H1 (cell line): ENCODE measurements at regions not wholly inside any gene's neighbourhood (a gene's known extent, or its start where the extent isn't known, plus 50 kb on each side); places are given as distances from the start of the nearest gene placed in this dataset.

ENCODE experiments used
- CTCF ChIA-PET: fragments of 300-600 bp; sonication (Branson Sonifier 250); formaldehyde crosslinking; loops from one replicate; lab custom pipeline; 2021; ENCODE audit not compliant: partially characterized antibody; lab: Charles Lee
- POLR2A ChIA-PET: fragments of 300-600 bp; sonication (Branson Sonifier 250); formaldehyde crosslinking; loops from one replicate; lab custom pipeline; 2021; ENCODE audit warnings: inconsistent platforms; ENCODE audit not compliant: partially characterized antibody; lab: Charles Lee
- DNase-seq, 2 experiments: peaks; one replicate each; pipeline versions ENCODE4 v3.0.0 to v3.0.0-alpha.2; 2010 to 2022; ENCODE audit warnings: low spot score in 2 of 2, low read depth in 1 of 2, mixed read lengths in 1 of 2
- FAIRE-seq: peaks from 2 replicates; lab custom pipeline; 2011; peaks lifted over from hg19 to GRCh38; lab: Jason Lieb, UNC
- H2AFZ ChIP-seq: 2 replicates; pipeline ENCODE4 v1.8.1; 2012; ENCODE audit warnings: low read length, inconsistent platforms
- H2AK5ac ChIP-seq: 2 replicates; pipeline ENCODE4 v1.6.1; 2013; ENCODE audit warnings: low read depth, low read length
- H2BK120ac ChIP-seq: replicated peaks from 2 replicates; pipeline ENCODE3; 2013; ENCODE audit warnings: low read depth, low read length, inconsistent platforms
- H2BK12ac ChIP-seq: 2 replicates; pipeline ENCODE4 v1.6.1; 2013; ENCODE audit warnings: low read depth, low read length
- H2BK15ac ChIP-seq: 2 replicates; pipeline ENCODE4 v1.6.1; 2013; ENCODE audit warnings: low read length
- H2BK20ac ChIP-seq: 2 replicates; pipeline ENCODE4 v1.6.1; 2013; ENCODE audit warnings: low read length
- H2BK5ac ChIP-seq: 2 replicates; pipeline ENCODE4 v1.6.1; 2013; ENCODE audit warnings: low read depth, low read length
- H3K14ac ChIP-seq: 2 replicates; pipeline ENCODE4 v1.6.1; 2013; ENCODE audit warnings: inconsistent platforms; ENCODE audit not compliant: insufficient read length
- H3K18ac ChIP-seq: 2 replicates; pipeline ENCODE4 v1.6.1; 2013; ENCODE audit warnings: low read length; ENCODE audit errors: extremely low read depth
- H3K23ac ChIP-seq: 2 replicates; pipeline ENCODE4 v1.6.1; 2013; ENCODE audit warnings: inconsistent platforms; ENCODE audit not compliant: insufficient read length
- H3K23me2 ChIP-seq: 2 replicates; pipeline ENCODE4 v1.6.1; 2013; ENCODE audit warnings: low read depth, low read length
- H3K27ac ChIP-seq: 2 replicates; pipeline ENCODE4 v1.6.1; 2011; ENCODE audit warnings: low read depth, low read length, inconsistent platforms
- H3K27me3 ChIP-seq, 4 experiments: replicated peaks in 1 of 4; 1 replicate in 1 of 4; 2 replicates in 3 of 4; pipeline versions ENCODE4 v1.6.1 to v1.8.1; 2011 to 2013; ENCODE audit warnings: low read length in 3 of 4, mild to moderate bottlenecking in 3 of 4, inconsistent platforms in 2 of 4, mixed read lengths in 2 of 4, moderate library complexity in 1 of 4; ENCODE audit not compliant: control insufficient read depth in 3 of 4, insufficient read depth in 3 of 4; ENCODE audit errors: extremely low read depth in 1 of 4
- H3K36me3 ChIP-seq, 4 experiments: 2 replicates each; pipeline versions ENCODE4 v1.6.1 to v1.8.1; 2011 to 2013; ENCODE audit warnings: mild to moderate bottlenecking in 4 of 4, low read length in 3 of 4, moderate library complexity in 2 of 4, control low read depth in 1 of 4, inconsistent platforms in 1 of 4; ENCODE audit not compliant: insufficient read depth in 4 of 4, control insufficient read depth in 2 of 4
- H3K4ac ChIP-seq: replicated peaks from 2 replicates; pipeline ENCODE3; 2013; ENCODE audit warnings: low read length, low read depth, mixed read lengths, inconsistent platforms; ENCODE audit not compliant: insufficient read length
- H3K4me1 ChIP-seq, 4 experiments: replicated peaks in 1 of 4; 1 replicate in 1 of 4; 2 replicates in 3 of 4; pipeline versions ENCODE4 v1.6.1 to v1.8.1; 2011 to 2013; ENCODE audit warnings: low read length in 3 of 4, inconsistent platforms in 2 of 4, mixed read lengths in 1 of 4; ENCODE audit not compliant: insufficient read depth in 4 of 4, control insufficient read depth in 3 of 4
- H3K4me2 ChIP-seq, 2 experiments: 2 replicates each; pipeline versions ENCODE4 v1.6.1 to v1.8.1; 2011 to 2013; ENCODE audit warnings: low read depth in 2 of 2, low read length in 2 of 2, control low read depth in 1 of 2, inconsistent platforms in 1 of 2, mild to moderate bottlenecking in 1 of 2; ENCODE audit not compliant: insufficient read depth in 1 of 2
- H3K4me3 ChIP-seq, 4 experiments: fragments of 200-600, 300-600 bp in 1 of 4; sonication (generic), shearing (Covaris generic), sonication (Bioruptor Twin) in 1 of 4; 2 replicates each; pipeline versions ENCODE4 v1.5.1 to v1.8.1; 2011 to 2016; ENCODE audit warnings: low read length in 4 of 4, low read depth in 3 of 4, control low read depth in 2 of 4, inconsistent platforms in 2 of 4, mild to moderate bottlenecking in 2 of 4, mixed read lengths in 1 of 4, moderate library complexity in 1 of 4; ENCODE audit not compliant: insufficient read depth in 2 of 4; ENCODE audit errors: extremely low read depth in 1 of 4
- H3K56ac ChIP-seq: replicated peaks from 2 replicates; pipeline ENCODE3; 2013; ENCODE audit warnings: low read depth, mild to moderate bottlenecking, mixed read lengths, low read length, inconsistent platforms; ENCODE audit not compliant: insufficient read length
- H3K79me1 ChIP-seq: 2 replicates; pipeline ENCODE4 v1.6.1; 2013; ENCODE audit warnings: low read depth, low read length, control low read depth
- H3K79me2 ChIP-seq, 2 experiments: 2 replicates each; pipeline versions ENCODE4 v1.6.1 to v1.8.1; 2012 to 2013; ENCODE audit warnings: low read length in 2 of 2, mild to moderate bottlenecking in 2 of 2, inconsistent platforms in 1 of 2; ENCODE audit not compliant: insufficient read depth in 2 of 2, control insufficient read depth in 1 of 2
- H3K9ac ChIP-seq, 4 experiments: replicated peaks in 1 of 4; 1 replicate in 1 of 4; 2 replicates in 3 of 4; pipeline versions ENCODE4 v1.6.1 to v1.8.1; 2011 to 2013; ENCODE audit warnings: low read depth in 3 of 4, low read length in 3 of 4, control low read depth in 2 of 4, mild to moderate bottlenecking in 2 of 4, moderate library complexity in 2 of 4, inconsistent platforms in 1 of 4; ENCODE audit errors: extremely low read depth in 1 of 4
- H3K9me3 ChIP-seq, 2 experiments: 2 replicates each; pipeline versions ENCODE4 v1.6.1 to v1.8.1; 2012 to 2013; ENCODE audit warnings: mild to moderate bottlenecking in 2 of 2, moderate library complexity in 2 of 2, control low read depth in 1 of 2, inconsistent platforms in 1 of 2, low read depth in 1 of 2, low read length in 1 of 2, mixed read lengths in 1 of 2; ENCODE audit not compliant: insufficient read depth in 2 of 2
- H4K20me1 ChIP-seq, 2 experiments: replicated peaks in 1 of 2; 2 replicates each; pipeline versions ENCODE3 to v1.8.1; 2011 to 2013; ENCODE audit warnings: inconsistent platforms in 2 of 2, low read length in 2 of 2, mild to moderate bottlenecking in 1 of 2; ENCODE audit not compliant: insufficient read depth in 2 of 2, control insufficient read depth in 1 of 2
- H4K5ac ChIP-seq: 2 replicates; pipeline ENCODE4 v1.6.1; 2013; ENCODE audit warnings: low read length, low read depth, mixed read lengths, inconsistent platforms; ENCODE audit not compliant: insufficient read length
- H4K8ac ChIP-seq: 2 replicates; pipeline ENCODE4 v1.8.0; 2013; ENCODE audit warnings: mild to moderate bottlenecking, moderate library complexity, low read length, inconsistent platforms; ENCODE audit not compliant: insufficient read depth; ENCODE audit errors: extremely low read depth
- H4K91ac ChIP-seq: replicated peaks from 2 replicates; pipeline ENCODE3; 2013; ENCODE audit warnings: low read length, mixed read lengths, inconsistent platforms; ENCODE audit not compliant: insufficient read length
- CHD1 ChIP-seq: IDR thresholded peaks from 2 replicates; pipeline ENCODE4 v1.6.1; 2012; ENCODE audit warnings: low read depth, low read length, improper control_type of control experiment
- CTBP2 ChIP-seq: IDR thresholded peaks from 2 replicates; pipeline ENCODE4 v1.7.0; 2011; ENCODE audit warnings: borderline replicate concordance, mild to moderate bottlenecking, moderate library complexity, mixed read lengths, low read length; ENCODE audit not compliant: insufficient read depth, insufficient read length
- E2F6 ChIP-seq: IDR thresholded peaks from 2 replicates; pipeline ENCODE4 v1.6.1; 2012; ENCODE audit warnings: inconsistent platforms
- EP300 ChIP-seq, 2 experiments: IDR thresholded peaks; 1 replicate in 1 of 2; 2 replicates in 1 of 2; pipeline ENCODE4 v1.6.1; 2011 to 2012; ENCODE audit warnings: low read depth in 2 of 2, low read length in 2 of 2, mild to moderate bottlenecking in 2 of 2, borderline replicate concordance in 1 of 2, inconsistent platforms in 1 of 2, moderate library complexity in 1 of 2
- HDAC6 ChIP-seq: IDR thresholded peaks from one replicate; pipeline ENCODE4 v1.7.1; 2012; ENCODE audit warnings: low read depth, mild to moderate bottlenecking, inconsistent platforms, low read length, moderate library complexity
- JUN ChIP-seq: IDR thresholded peaks from 2 replicates; pipeline ENCODE4 v1.6.1; 2011; ENCODE audit warnings: low read depth, mild to moderate bottlenecking, improper control_type of control experiment, low read length
- KDM1A ChIP-seq: fragments of 200-600, 300-600 bp; sonication (generic); IDR thresholded peaks from 2 replicates; pipeline ENCODE4 v1.7.1; 2016; ENCODE audit warnings: mild to moderate bottlenecking, low read length, borderline replicate concordance
- MAX ChIP-seq: IDR thresholded peaks from 2 replicates; pipeline ENCODE4 v1.6.1; 2012; ENCODE audit warnings: inconsistent platforms
- POU5F1 ChIP-seq: IDR thresholded peaks from 2 replicates; pipeline ENCODE4 v1.6.1; 2011; ENCODE audit warnings: low read depth, mild to moderate bottlenecking, low read length, moderate library complexity
- RBBP5 ChIP-seq: IDR thresholded peaks from 2 replicates; pipeline ENCODE4 v1.7.1; 2012; ENCODE audit warnings: low read depth, mild to moderate bottlenecking, inconsistent platforms, low read length, moderate library complexity, borderline replicate concordance
- SP2 ChIP-seq: IDR thresholded peaks from 2 replicates; pipeline ENCODE4 v1.6.1; 2012; ENCODE audit warnings: mild to moderate bottlenecking, low read length, inconsistent platforms
- SP4 ChIP-seq: IDR thresholded peaks from 2 replicates; pipeline ENCODE4 v1.6.1; 2012; ENCODE audit warnings: low read length, inconsistent platforms
- TAF7 ChIP-seq: optimal IDR thresholded peaks from 2 replicates; pipeline ENCODE3; 2011; ENCODE audit warnings: low read depth, mild to moderate bottlenecking, inconsistent platforms, low read length, moderate library complexity, borderline replicate concordance

- Histone ChIP-seq H3K4ac (no peak overlapping the region), H2BK120ac (no peak overlapping the region), H3K4me3 (no peak overlapping the region), H3K9me3 (no peaks in the 10 kb centered on the region), H4K20me1 (no peaks in the 10 kb centered on the region), H3K27ac (no peak overlapping the region), H3K14ac (no peak overlapping the region), H3K27me3 (no peaks in the 10 kb centered on the region), H2AK5ac (no peak overlapping the region), H3K36me3 (no peaks in the 10 kb centered on the region), H2AFZ (no peak overlapping the region), H2BK15ac (no peak overlapping the region), H3K4me1 (peaks cover 0 to 7% (median 0%) of the 10 kb centered on the region in 4 experiments; a peak in 2 of 7 replicates), H3K23me2 (no peaks in the 10 kb centered on the region; the same call in 1 of the 2 replicates), H2BK5ac (no peak overlapping the region), H3K4me2 (no peak overlapping the region), H3K56ac (no peak overlapping the region), H2BK20ac (no peak overlapping the region), H3K79me1 (no peaks in the 10 kb centered on the region; the same call in 1 of the 2 replicates), H4K8ac (no peak overlapping the region), H3K23ac (no peak overlapping the region), H3K18ac (no peak overlapping the region), H4K91ac (no peak overlapping the region), H2BK12ac (no peak overlapping the region), H3K9ac (no peak overlapping the region), H3K79me2 (no peaks in the 10 kb centered on the region), H4K5ac (no peak overlapping the region)
- FAIRE-seq: no peak
- DNase-seq: no peak
- ChIA-PET POLR2A (no interaction called here), CTCF (interaction anchor here (1.3 kb wide), 1 partner anchor 36 kb away, joined by 4 read pairs; no protein-coding TSS in a partner anchor)
- TF ChIP-seq SP4 (no peak), KDM1A (no peak), HDAC6 (no peak), E2F6 (no peak), RBBP5 (no peak), MAX (no peak), CTBP2 (no peak), EP300 (IDR thresholded peaks at IDR 0.05; ENCODE audit: borderline replicate concordance in 1 of 2, low read depth in 2 of 2, low read length in 2 of 2) (no peak), TAF7 (no peak), CHD1 (no peak), SP2 (no peak), POU5F1 (no peak), JUN (no peak)
Measured at GRCh38 chr10:120386896-120387295, 70.1 kb upstream of the PLPP4 start.
